Stimulated activated CD4-positive, alpha-beta T cell treated with anti-CD3 and anti-CD28 coated beads, Interleukin-15, amount 100 ng/mL, for 24 hours (primary cell): ENCODE measurements at regions not wholly inside any gene's neighbourhood (a gene's known extent, or its start where the extent isn't known, plus 50 kb on each side); places are given as distances from the start of the nearest gene placed in this dataset.

ENCODE experiments used
- DNase-seq: peaks from one replicate; pipeline ENCODE4 v3.0.0-alpha.2; 2020

GRCh38 chr1:82220754-82221153 lies 420.0 kb downstream of the ADGRL2 start:
- DNase-seq: no peak

DNA sequence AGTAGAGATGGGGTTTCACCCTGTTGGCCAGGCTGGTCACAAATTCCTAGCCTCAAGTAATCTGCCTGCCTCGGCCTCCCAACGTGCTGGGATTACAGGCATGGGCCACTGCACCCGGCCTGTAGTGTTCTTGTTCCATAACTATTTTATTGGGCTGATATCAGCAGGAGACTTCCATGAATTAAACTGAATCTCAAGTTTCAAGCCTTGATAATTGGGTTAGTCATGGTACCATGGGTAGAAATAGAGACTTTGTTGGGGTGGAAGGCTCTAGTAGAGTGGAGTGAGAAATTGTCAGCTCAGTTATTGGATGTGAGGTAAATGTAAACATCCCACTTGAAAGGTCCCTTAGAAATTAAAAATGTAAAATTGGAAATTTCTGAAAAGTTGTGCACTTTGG lies 419.1 kb downstream of the ADGRL2 start:
- no peak for DNase-seq

DNA sequence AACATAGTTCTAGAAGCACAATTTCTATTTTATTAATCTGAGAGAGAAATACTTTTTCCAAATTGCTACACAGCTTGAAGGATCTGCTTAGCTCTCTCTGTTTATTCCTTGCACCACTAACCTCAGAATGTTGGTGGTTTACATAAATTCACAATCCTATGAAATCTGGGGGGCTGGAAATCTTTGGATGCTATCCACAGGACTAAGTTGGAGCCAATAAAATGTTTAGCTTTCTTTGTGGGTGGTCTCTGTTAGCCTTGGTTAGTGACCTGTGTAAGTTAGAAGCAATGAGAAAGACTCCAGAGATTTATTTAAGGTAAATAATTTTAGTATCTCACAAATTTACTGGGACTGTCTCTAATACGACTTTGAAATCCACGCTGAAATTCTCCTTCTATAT lies 418.1 kb downstream of the ADGRL2 start:
- no peak for DNase-seq

DNA sequence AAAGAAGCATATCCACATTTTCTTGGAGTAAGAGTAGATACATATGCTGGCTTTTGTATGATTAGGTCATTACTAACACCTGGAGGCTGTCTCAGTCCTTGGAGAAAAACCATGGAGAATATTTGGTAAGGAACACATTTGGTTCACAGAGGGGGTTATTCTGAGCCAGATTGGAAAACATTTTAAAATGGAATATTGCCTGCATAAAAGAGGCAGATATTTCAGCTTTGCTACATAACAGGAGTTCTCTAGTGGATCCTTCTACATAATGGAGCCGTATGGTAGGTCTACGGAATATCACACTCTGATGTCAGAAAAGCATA lies 415.1 kb downstream of the ADGRL2 start:
- DNase-seq: no peak

GRCh38 chr1:82215056-82215852 lies 414.5 kb downstream of the ADGRL2 start:
- DNase-seq: no peak

DNA sequence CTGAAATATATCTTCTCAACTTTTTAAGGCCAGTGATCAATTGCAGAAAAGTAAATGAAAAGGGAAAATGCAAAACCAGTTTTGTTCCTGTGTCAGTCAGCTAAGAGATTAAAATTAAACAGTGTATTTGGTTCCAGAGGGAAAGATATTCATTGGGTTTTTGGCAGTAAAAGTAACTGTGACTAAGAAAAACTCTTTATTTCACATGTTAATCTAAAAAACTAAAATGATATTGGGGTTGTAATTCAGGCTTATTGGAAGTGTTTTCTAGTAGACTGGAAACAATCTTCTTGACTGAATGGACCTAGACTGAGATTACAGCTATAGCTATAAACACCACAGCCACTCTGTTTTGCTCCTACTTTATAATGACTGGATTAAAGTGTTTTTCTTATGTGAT lies 413.9 kb downstream of the ADGRL2 start:
- DNase-seq: no peak

DNA sequence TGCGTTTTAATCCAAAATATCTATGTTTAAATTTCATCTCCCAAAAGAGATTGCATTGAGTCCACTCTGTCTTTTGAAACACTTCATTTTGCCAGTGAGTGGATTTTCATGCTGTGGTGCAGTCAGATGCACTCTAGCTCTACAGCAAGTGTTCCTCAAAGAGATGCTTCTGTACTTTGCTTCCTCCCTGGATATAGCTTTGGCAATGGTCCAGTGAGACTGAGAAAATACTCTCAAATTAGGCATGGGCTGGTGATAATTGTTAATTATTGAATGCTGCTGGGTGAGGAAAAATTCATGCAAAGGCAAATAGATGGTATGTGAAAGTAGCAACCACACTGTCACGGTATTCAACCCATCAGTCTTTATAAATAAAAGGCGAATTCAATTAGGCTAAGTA lies 396.9 kb downstream of the ADGRL2 start:
- no peak for DNase-seq

DNA sequence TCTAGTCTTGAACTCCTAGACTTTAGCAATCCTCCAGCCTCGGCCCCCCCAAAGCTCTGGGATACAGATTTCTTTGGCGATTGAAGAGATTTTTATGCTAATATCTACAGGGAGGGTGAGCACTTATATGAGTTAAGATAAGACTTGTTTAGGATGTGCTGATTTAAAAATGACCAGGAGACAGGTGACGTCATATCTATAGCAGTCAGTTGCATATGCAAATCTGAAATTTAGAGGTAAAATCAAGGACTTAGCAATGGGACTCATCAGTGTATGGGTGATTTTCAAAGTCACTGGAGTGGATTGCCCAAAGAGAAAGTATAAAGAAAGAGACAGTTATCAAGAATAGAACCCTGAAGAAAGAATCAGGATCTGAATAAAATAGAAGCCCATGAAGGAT lies 394.5 kb downstream of the ADGRL2 start:
- no peak for DNase-seq

DNA sequence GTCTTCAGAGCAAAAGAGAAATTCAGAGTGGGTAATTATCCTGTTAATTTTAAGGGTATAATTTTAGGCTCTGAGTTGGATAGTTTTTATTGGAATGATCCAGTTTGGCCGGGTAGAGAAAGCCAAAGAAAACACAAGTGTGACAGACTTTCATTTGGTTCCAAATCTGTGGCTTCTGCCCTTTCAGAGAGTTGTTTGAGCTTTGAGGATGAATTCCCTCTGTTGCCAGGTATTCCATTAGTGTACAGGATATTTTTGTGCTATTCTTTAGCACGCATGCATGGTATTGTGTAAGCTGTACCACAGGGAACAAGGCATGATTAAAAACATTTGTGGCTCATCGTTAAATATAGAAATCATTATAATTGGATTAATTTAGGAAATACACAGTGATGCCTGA lies 384.4 kb downstream of the ADGRL2 start:
- no peak for DNase-seq

DNA sequence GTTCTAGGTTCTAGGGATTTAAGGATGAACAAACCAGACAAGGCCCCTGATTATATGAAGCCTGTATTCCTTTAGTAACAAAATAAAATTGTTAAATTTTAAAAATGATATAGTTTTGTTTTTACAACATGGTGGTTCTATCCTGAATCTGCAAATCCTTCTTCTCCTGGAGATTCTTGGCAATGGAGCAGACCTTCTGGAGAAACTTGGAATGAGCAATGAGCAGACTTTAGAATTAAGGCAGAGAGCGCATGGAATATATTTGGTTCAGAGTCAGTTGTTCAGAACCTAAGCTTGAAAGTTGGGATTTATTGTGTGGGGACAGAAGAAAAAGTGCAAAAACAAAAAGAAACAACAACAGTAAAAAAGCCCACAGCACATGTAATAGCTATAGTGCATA lies 381.1 kb downstream of the ADGRL2 start:
- no peak for DNase-seq

DNA sequence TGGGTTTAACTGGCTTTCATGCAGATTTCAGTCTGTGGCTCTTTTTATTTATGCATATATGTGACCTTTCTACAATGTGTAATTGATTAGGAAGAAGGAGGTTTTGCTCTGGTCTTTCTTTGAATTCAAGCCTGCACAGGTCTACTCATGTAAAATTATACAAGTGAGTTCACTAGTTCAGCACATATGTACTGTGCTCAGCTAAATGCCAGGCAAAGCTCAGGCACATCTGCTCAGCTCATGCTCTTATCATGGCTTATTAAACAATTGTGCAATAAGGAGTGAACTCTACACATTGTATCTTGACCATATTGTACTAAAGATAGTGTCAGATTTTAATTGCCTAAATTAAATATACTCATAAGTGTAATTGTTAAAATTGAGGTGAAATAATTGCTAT lies 378.4 kb downstream of the ADGRL2 start:
- no peak for DNase-seq

- no peak for DNase-seq
Measured at GRCh38 chr1:82177192-82177591, 376.5 kb downstream of the ADGRL2 start.

DNA sequence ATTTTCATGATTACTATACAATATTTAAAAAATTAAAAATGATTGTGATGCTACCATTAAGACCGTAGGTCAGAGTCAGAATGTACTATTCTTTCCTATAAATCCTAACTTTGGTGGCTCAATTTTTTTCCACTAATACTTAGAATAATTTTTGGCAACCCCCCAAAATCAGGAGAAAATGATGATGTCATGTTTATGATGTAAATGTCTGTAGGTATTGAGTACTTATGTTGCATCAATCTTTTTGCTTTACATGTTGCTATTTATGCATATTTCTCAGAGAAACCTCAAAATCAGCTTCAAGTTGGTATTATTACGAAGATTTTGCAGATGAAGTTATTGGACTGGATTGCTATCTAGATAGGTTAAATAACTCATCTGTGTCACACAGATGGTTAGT lies 371.2 kb downstream of the ADGRL2 start:
- no peak for DNase-seq

- DNase-seq: no peak
Measured at GRCh38 chr1:82168482-82168881, 367.7 kb downstream of the ADGRL2 start.

DNA sequence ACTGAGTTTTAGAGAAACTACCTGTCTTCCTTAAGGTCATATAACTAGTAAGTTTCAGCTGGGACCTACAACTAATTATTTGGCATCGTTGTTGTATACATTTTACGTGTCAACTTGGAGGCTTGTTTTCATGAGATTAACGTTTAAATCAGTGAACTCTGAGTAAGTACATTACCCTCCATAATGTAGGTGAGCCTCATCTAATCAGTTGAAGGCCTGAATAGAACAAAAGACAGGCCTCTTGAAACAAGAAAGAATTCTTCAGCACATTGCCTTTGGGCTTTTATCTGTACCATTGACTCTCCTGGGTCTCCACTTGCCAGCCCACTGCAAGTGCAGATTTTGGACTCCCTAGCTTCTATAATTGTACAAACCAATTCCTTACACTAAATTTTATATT lies 364.6 kb downstream of the ADGRL2 start:
- DNase-seq: no peak

GRCh38 chr1:82162486-82163420 lies 362.0 kb downstream of the ADGRL2 start:
- DNase-seq: no peak

- DNase-seq: no peak
Measured at GRCh38 chr1:82161700-82162141, 361.0 kb downstream of the ADGRL2 start.

- no peak for DNase-seq
Measured at GRCh38 chr1:82160903-82161302, 360.2 kb downstream of the ADGRL2 start.

GRCh38 chr1:82160036-82160435 lies 359.3 kb downstream of the ADGRL2 start:
- DNase-seq: no peak

DNA sequence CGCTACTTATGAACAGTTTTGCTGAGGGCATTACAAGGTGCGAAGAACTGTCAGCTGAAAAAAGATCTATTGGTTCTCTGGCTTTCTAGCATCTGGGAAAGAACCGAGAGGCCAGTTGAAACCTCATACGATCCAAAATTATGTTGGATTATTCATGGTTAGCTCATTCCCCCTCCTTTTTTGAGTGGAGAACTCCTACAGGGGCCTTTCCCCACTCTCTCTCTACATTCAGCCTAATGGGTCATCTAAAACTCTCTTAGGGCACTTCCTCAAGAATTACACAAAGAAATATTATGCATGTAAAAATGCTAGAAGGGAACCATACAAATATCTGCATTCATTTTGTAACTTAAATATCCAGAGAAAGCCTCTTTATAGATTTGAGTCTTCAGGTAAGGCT lies 358.2 kb downstream of the ADGRL2 start:
- DNase-seq: no peak

DNA sequence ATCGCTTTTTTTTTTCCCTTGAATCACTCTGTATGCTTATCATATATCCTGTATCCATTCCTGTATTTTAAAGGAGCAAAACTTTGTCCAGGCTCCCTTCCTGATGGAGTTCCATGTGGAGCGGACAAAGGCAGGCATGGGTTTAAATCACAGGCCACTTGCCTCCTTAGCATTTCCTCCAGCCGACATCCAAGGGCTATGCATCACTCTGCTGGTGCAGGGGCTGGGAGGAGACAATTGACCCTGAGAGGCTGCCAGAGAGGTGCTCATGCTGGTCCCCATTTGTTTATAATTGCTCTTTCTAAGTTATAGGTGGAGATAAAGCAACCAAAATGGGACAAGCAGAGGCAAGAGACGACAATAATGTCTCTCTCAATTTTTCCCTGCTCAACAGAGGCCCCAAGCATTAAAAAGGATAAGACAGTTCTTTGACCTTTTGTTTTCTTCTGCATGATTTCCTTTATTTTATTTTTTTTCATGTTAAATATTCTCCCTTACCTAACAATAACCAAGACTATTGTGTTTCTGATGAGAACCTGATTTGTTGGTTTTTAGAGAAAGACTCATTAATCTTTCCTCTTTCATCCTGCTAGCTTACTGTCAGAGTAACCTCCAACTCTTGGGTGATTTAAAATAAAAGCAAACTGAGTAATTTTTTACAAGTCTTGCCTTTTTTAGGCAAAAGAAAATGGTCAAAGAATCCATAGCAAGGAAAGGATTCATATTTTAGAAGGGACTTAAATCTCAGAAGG lies 353.7 kb downstream of the ADGRL2 start:
- no peak for DNase-seq

GRCh38 chr1:82153752-82154151 lies 353.0 kb downstream of the ADGRL2 start:
- DNase-seq: no peak

- no peak for DNase-seq
Measured at GRCh38 chr1:82153272-82153629, 352.5 kb downstream of the ADGRL2 start.
